Brain pericyte (primary cell): ENCODE measurements at regions not wholly inside any gene's neighbourhood (a gene's known extent, or its start where the extent isn't known, plus 50 kb on each side); places are given as distances from the start of the nearest gene placed in this dataset.
A peak's percentile ranks its signal among the peaks of the same experiment; 100 is the strongest.
"Not testable (repeated sequence)": the region's sequence is repeated elsewhere in the genome, so short reads cannot be mapped to it uniquely, and the experiment has no call there.

Experiments used
- DNase-seq: peaks from one replicate; pipeline ENCODE4 v3.0.0-alpha.2; 2012; ENCODE audit warnings: low read depth, low spot score

GRCh38 chr21:14613486-14614224 is 67.5 kb upstream of the SAMSN1 start:
- no peak for DNase-seq

- DNase-seq = not testable (repeated sequence)
These were observed 64.0 kb upstream of the SAMSN1 start for GRCh38 chr21:14610119-14610518.

GRCh38 chr21:14609274-14609673 is 63.2 kb upstream of the SAMSN1 start:
- no peak for DNase-seq

- no peak for DNase-seq
These were observed 61.1 kb upstream of the SAMSN1 start for GRCh38 chr21:14607262-14607661.

- peak; percentile 5 for DNase-seq
These were observed 57.1 kb upstream of the SAMSN1 start for GRCh38 chr21:14603202-14603601.

GRCh38 chr21:14602382-14602958 is 56.4 kb upstream of the SAMSN1 start:
- no peak for DNase-seq

GRCh38 chr21:14600569-14601297 is 54.6 kb upstream of the SAMSN1 start:
- no peak for DNase-seq

- no peak for DNase-seq
These were observed 52.0 kb upstream of the SAMSN1 start for GRCh38 chr21:14598065-14598464.
